DOHH2 (cell line): ENCODE measurements at regions not wholly inside any gene's neighbourhood (a gene's known extent, or its start where the extent isn't known, plus 50 kb on each side); places are given as distances from the start of the nearest gene placed in this dataset.

ENCODE experiments used
- EZH2phosphoT487 ChIP-seq: fragments of 200-600 bp; sonication (generic); IDR thresholded peaks from 2 replicates; pipeline ENCODE4 v1.6.1; 2017; ENCODE audit warnings: borderline replicate concordance, mild to moderate bottlenecking, antibody characterized with exemption, low read length, moderate library complexity, mixed read lengths
- TF ChIP-seq, protein P1 (sequence below): fragments of 200-600 bp; sonication (generic); IDR thresholded peaks from one replicate; pipeline ENCODE4 v1.5.1; 2014; ENCODE audit warnings: antibody characterized with exemption, mild to moderate bottlenecking, low read depth, low read length; ENCODE audit not compliant: poor library complexity, severe bottlenecking

DNA sequence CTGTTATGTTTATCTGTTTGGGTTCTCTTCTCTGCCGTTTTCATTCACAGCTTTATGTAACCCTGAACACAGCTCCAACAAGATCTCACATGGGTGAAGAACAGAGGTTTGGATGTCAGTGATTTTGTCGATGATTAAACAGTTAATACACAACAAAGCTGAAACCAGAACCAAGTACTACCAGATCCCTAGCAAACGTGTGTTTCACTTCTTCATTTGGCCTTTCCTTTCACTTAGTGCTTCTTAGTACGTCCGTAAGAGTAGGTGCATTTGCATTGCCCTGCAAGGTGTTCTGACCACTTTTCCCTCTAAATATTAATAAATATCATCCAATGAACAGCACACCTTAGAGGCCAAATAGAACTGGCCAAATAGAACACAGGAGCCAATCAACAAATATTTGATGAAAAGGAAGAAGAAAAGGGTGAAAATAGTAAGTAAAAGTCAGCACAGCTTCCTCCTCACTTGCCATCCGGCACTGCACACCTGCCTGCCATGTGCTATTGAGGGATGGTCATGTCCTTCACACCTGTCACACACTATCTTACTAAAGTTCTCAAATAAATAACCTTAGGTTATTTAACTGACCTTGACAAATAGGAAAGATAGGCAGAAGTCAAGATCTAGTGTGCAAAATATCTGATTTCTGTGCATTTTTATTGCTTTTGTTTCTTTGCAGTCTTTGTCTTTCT, 252.6 kb upstream of the ANKRD30A start:
- TF ChIP-seq, protein P1, sequence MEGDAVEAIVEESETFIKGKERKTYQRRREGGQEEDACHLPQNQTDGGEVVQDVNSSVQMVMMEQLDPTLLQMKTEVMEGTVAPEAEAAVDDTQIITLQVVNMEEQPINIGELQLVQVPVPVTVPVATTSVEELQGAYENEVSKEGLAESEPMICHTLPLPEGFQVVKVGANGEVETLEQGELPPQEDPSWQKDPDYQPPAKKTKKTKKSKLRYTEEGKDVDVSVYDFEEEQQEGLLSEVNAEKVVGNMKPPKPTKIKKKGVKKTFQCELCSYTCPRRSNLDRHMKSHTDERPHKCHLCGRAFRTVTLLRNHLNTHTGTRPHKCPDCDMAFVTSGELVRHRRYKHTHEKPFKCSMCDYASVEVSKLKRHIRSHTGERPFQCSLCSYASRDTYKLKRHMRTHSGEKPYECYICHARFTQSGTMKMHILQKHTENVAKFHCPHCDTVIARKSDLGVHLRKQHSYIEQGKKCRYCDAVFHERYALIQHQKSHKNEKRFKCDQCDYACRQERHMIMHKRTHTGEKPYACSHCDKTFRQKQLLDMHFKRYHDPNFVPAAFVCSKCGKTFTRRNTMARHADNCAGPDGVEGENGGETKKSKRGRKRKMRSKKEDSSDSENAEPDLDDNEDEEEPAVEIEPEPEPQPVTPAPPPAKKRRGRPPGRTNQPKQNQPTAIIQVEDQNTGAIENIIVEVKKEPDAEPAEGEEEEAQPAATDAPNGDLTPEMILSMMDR: no peak
- TF ChIP-seq EZH2phosphoT487: no peak
